ENCODE measurements at regions not wholly inside any gene's neighbourhood (a gene's known extent, or its start where the extent isn't known, plus 50 kb on each side); places are given as distances from the start of the nearest gene placed in this dataset.

DNA sequence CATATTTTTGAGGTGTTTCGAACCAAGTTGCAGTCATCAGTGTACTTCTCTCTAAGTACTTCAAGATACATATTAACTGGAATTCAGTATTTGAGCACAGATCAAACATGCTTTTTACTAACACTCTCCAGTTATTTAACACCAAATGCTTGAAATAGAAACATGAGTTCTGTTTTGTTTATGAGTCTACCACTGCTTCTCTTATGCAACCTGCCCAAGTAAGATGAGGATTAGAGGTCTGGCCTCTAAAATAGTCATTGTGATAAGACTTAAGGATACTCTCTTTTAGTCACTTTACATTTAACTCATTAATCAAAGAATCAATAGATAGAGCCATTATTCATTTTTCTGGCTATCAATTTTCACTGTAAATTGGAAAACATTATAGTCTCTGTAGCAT, 156.2 kb upstream of the THRB start:
- H3K36me3 Mint-ChIP-seq = no peaks in the 10 kb centered on the region
- H3K27ac Mint-ChIP-seq = no peak overlapping the region
- no peak for ATAC-seq
- no peak overlapping the region for H3K4me3 Mint-ChIP-seq
- H3K4me1 Mint-ChIP-seq = no peaks in the 10 kb centered on the region
- DNase-seq (ENCODE audit: low spot score in 2 of 2) = no peak
- peaks cover 4% of the 10 kb centered on the region for H3K9me3 Mint-ChIP-seq

DNA sequence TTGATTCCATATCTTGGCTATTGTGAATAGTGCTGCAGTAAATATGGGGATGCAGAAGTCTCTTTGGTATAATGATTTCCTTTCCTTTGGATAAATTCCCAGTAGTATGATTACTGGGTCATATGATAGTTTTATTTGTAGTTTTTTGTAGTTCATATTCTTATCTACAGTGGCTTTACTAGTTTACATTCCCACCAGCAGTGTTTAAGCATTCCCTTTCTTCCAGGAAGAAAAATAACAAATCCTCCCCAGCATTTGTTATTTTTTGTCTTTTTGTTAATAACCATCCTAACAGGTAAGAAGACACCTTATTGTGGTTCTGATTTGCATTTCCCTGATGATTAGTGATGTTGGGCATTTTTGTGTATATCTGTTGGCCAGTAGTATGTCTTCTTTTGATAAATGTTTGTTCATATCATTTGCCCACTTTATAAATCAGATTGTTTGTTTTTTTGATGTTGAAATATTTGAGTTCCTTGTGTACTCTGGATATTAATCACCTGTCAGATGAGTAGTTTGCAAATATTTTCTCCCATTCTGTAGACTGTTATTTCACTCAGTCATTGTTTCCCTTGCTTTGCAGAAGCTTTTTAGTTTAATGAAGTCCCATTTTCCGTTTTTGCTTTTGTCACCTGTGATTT, 163.3 kb upstream of the THRB start:
- H3K27ac Mint-ChIP-seq = no peak overlapping the region
- no peak for DNase-seq (ENCODE audit: low spot score in 2 of 2)
- H3K4me1 Mint-ChIP-seq = no peaks in the 10 kb centered on the region
- no peak overlapping the region for H3K4me3 Mint-ChIP-seq
- peaks cover 11% of the 10 kb centered on the region for H3K9me3 Mint-ChIP-seq
- ATAC-seq = no peak
- no peaks in the 10 kb centered on the region for H3K36me3 Mint-ChIP-seq

DNA sequence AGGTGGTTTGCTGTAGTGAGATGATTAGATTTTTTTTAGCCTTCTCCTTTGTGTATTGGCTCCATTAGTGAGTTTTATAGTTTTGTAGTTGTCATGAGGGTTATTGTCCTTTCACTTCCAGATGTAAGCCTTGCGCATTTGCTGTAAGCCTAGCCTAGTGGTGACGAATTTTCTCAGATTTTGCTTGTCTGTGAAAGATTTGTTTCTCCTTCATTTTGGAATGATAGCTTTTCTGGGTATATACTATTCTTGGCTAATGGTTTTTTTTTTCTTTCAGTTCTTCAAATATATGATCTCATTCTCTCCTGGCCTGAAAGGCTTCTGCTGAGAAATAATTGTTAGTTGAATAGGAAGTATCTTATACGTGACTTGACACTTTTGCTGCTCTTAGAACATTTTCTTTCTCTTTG, 166.5 kb upstream of the THRB start:
- no peaks in the 10 kb centered on the region for H3K4me1 Mint-ChIP-seq
- no peak overlapping the region for H3K4me3 Mint-ChIP-seq
- peaks cover 12% of the 10 kb centered on the region for H3K9me3 Mint-ChIP-seq
- H3K36me3 Mint-ChIP-seq = no peaks in the 10 kb centered on the region
- DNase-seq (ENCODE audit: low spot score in 2 of 2) (no peak), ATAC-seq (no peak)
- no peak overlapping the region for H3K27ac Mint-ChIP-seq

DNA sequence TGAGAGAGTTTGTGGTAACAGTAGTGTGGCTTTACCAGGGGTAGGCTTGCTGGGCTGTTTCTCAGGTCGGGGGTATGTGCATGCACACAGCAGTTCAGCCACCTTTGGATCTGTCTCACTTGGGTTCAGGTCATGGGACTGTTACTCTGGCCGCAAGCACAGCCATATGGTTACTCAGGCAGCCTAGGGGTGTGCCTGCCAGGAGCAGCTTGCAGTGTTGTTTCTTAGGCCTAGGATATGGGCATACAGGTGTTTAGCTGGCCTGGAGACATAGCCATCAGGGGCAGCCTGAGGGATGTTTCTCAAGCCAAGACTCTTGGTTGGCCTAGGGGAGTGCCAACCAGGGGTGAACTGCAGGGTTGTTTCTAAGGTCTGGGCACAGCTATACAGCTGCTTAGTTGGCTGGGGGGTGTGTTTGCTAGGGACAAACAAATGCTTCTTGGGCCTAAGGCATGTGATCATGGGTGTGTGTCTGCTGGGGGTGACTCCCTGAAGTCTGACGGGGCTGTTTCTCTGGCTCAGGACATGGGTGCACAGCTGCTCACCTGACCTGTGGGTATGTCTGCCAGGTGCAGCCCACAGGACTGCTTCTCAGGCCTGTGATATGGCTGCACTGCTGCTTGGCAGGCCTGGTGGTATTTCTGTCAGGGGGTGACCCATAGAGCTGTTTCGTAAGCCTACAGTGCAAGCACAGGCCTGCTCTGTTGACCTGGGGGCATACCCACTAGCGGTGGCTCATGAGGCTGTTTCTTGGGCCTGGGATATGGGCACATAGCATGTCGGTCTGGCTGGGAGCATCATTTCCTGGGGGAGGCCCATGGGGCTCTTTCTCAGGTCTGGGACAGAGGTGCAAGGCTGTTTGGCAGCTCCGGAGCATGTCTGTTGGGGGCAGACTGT, 168.0 kb upstream of the THRB start:
- H3K36me3 Mint-ChIP-seq = no peaks in the 10 kb centered on the region
- peaks cover 12% of the 10 kb centered on the region for H3K9me3 Mint-ChIP-seq

DNA sequence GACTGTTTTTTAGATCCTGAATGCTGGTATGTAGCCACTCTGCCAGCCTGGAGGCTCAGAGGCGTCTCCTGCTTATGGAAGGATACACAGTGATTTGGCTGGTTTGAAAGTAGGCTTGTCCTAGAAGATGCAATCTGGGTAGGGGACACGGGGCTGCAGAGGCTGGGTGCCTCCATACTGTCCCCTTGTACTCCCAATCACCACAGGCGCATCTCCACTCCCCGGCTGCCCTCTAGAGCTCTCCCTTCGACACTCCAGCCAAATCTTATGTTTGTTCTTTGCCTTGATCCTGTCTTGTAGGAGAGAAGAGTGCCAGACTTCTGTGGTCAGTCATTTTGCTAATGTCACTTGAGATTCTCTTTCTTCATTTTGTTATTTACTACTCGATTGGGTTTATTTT, 168.8 kb upstream of the THRB start:
- DNase-seq (ENCODE audit: low spot score in 2 of 2) (no peak), ATAC-seq (no peak)
- no peak overlapping the region for H3K27ac Mint-ChIP-seq
- no peaks in the 10 kb centered on the region for H3K4me1 Mint-ChIP-seq
- H3K4me3 Mint-ChIP-seq = no peak overlapping the region
- no peaks in the 10 kb centered on the region for H3K36me3 Mint-ChIP-seq
- H3K9me3 Mint-ChIP-seq = peaks cover 12% of the 10 kb centered on the region

More for the DNA sequence above, 168.0 kb upstream of the THRB start:
- Mint-ChIP-seq H3K4me3 (no peak overlapping the region), H3K27ac (no peak overlapping the region), H3K4me1 (no peaks in the 10 kb centered on the region)
- DNase-seq (ENCODE audit: low spot score in 2 of 2) (no peak), ATAC-seq (no peak)

DNA sequence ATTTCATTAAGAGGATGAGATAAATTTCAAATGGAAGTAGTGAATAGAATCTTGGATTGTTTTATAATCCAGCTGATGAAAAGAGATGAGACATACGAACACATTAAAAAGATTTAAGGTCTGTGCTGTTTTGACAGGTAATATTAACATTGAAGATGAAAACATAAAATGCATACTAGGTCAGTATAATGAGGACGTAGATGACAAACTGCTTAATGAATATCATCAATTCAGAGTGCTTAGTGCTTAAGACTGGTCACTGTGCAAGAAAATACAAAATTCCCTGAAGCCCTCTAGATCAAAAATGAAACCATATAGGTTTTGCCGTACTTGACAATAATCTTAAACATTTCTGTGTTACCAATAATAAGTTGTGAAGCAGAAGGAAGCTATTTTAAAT, 173.4 kb upstream of the THRB start:
- no peak overlapping the region for H3K4me3 Mint-ChIP-seq

DNA sequence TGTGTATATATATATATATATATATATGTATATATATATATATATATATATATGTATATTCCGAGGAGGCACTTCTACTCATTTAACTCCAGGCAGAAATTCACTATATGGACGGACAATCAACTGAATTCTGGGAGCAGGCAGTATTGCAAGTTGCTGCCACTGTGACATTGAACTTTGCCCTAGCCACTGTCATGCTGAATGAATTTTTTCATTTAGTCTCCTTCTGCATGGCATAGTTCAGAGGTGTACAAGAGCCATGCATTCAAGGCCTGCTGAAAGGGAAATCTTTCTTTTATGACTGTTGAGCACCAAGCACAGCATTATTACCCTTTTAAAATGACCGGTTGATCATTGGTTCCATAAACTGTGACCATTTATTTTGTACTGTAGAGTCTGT, 176.2 kb upstream of the THRB start:
- Mint-ChIP-seq H3K4me3 (no peak overlapping the region), H3K27ac (no peak overlapping the region)
- ATAC-seq = no peak

More for the DNA sequence above, 173.4 kb upstream of the THRB start:
- DNase-seq (ENCODE audit: low spot score in 2 of 2) (no peak), ATAC-seq (no peak)
- no peak overlapping the region for H3K27ac Mint-ChIP-seq
- H3K4me1 Mint-ChIP-seq = no peaks in the 10 kb centered on the region
- H3K9me3 Mint-ChIP-seq = peaks cover 7% of the 10 kb centered on the region
- no peaks in the 10 kb centered on the region for H3K36me3 Mint-ChIP-seq

DNA sequence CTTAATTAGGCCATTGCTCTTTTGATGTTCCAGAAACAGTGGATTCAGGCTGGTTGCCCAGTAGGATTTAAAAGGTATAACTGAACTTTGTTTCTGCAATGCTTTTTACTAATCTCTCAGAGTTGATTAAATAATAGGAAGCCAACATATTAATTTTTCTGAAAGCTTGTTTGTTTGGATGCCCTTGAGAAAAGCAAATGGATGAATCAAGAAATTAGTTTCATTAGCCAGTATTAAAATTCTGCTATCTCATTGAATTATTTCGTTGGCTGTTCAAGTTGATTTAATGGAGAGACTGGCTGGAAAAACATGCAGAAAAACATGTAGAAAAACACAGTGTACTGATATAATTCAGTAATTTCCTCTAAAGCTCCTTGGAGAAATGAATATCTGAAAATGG, 178.9 kb upstream of the THRB start:
- no peaks in the 10 kb centered on the region for H3K9me3 Mint-ChIP-seq
- no peak overlapping the region for H3K4me3 Mint-ChIP-seq
- no peak for ATAC-seq
- no peaks in the 10 kb centered on the region for H3K36me3 Mint-ChIP-seq
- peaks cover 3% of the 10 kb centered on the region for H3K4me1 Mint-ChIP-seq
- no peak for DNase-seq (ENCODE audit: low spot score in 2 of 2)
- no peak overlapping the region for H3K27ac Mint-ChIP-seq

More for the DNA sequence above, 176.2 kb upstream of the THRB start:
- Mint-ChIP-seq H3K9me3 (peaks cover 5% of the 10 kb centered on the region), H3K36me3 (no peaks in the 10 kb centered on the region), H3K4me1 (no peaks in the 10 kb centered on the region)
- no peak for DNase-seq (ENCODE audit: low spot score in 2 of 2)

DNA sequence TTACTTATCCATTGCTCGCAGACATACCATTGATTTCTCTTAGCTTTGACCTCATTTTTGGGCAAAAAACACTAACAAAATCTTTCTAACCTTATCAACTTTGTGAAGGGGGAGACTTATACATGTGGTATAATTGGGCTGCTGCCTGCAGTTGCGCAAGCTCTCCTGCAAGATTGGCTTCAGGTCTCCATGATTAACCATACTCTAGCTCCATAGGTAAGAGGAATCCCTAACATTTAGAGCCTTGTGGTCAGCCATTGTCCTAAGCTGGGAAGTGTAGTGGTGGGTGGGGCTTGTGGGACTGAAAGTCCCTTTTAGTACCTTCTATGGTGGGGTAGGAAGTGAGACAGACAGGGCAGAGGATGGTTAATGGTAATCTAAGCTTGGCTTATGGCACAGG, 179.6 kb upstream of the THRB start:
- no peak for ATAC-seq
- no peaks in the 10 kb centered on the region for H3K36me3 Mint-ChIP-seq
- no peaks in the 10 kb centered on the region for H3K9me3 Mint-ChIP-seq
- DNase-seq (ENCODE audit: low spot score in 2 of 2) = no peak
- H3K4me3 Mint-ChIP-seq = no peak overlapping the region
- no peak overlapping the region for H3K27ac Mint-ChIP-seq
- peaks cover 6% of the 10 kb centered on the region for H3K4me1 Mint-ChIP-seq

DNA sequence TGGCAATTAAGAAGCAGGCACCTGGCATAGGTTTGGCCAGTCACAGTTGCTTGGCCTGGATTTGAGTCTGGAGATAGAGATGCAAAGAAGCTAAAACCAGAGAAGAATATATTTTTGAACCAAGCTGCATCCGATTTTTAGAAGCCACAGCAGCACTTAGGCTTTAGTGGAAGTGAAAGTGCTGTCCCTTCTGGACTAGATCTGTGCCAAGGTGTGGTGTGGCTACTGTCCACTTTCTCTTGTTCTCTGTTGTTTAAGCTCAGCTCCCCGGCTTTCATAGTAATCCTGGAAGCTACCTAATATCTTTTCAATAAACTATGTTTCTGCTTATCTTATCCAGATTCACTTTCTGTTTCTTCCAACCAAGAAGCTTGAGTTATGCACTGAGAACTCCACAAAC, 183.4 kb upstream of the THRB start:
- ATAC-seq (no peak), DNase-seq (ENCODE audit: low spot score in 2 of 2) (no peak)
- H3K4me3 Mint-ChIP-seq = no peak overlapping the region
- no peak overlapping the region for H3K27ac Mint-ChIP-seq
- H3K4me1 Mint-ChIP-seq = peaks cover 13% of the 10 kb centered on the region
- no peaks in the 10 kb centered on the region for H3K36me3 Mint-ChIP-seq
- no peaks in the 10 kb centered on the region for H3K9me3 Mint-ChIP-seq

DNA sequence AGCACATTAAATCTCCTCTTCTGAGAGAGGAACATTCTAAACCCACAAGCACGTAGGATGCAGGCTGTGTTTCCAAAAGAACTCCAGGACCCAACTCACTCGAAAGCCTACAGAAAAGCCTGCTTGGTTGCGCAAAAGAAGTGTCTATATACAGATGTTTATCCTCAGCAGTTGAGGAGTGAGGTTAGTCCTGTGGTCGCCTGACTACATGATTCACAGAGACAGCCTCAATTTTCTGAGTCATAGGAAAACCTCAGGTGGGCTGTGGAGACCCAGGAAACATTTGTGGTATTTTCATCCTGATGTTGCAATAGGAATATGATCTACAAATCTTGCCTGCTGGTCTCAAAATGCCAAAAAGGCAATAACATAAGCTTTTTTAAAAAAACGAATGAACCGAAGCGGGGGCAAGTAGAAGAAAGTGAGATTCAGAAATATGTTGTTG, 183.8 kb upstream of the THRB start:
- no peak for DNase-seq (ENCODE audit: low spot score in 2 of 2)
- Mint-ChIP-seq H3K36me3 (no peaks in the 10 kb centered on the region), H3K4me3 (no peak overlapping the region)

DNA sequence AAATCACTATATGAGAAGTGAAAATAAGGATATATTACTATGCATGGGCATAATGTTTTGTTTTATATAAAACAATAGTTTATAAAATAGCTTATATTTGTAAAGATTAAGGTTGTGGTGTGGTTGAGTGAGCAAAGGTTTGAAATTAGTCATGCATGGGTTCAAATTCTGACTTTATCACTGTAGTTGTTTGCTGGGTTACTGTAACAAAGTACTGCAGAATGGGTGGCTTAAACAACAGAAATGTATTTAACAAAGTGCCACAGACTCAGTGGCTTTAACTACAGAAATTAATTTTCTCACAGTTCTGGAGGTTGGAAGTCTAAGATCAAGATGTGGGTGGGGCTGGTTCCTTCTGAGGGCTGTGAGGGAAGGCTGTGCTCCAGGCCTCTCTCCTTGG, 184.8 kb upstream of the THRB start:
- DNase-seq (ENCODE audit: low spot score in 2 of 2) (no peak), ATAC-seq (peak; percentile 19)
- Mint-ChIP-seq H3K9me3 (no peaks in the 10 kb centered on the region), H3K4me1 (peaks cover 13% of the 10 kb centered on the region), H3K27ac (no peak overlapping the region), H3K4me3 (no peak overlapping the region), H3K36me3 (no peaks in the 10 kb centered on the region)

More for the DNA sequence above, 183.8 kb upstream of the THRB start:
- H3K27ac Mint-ChIP-seq = no peak overlapping the region
- peaks cover 13% of the 10 kb centered on the region for H3K4me1 Mint-ChIP-seq
- H3K9me3 Mint-ChIP-seq = no peaks in the 10 kb centered on the region
- ATAC-seq = peak; percentile 82

DNA sequence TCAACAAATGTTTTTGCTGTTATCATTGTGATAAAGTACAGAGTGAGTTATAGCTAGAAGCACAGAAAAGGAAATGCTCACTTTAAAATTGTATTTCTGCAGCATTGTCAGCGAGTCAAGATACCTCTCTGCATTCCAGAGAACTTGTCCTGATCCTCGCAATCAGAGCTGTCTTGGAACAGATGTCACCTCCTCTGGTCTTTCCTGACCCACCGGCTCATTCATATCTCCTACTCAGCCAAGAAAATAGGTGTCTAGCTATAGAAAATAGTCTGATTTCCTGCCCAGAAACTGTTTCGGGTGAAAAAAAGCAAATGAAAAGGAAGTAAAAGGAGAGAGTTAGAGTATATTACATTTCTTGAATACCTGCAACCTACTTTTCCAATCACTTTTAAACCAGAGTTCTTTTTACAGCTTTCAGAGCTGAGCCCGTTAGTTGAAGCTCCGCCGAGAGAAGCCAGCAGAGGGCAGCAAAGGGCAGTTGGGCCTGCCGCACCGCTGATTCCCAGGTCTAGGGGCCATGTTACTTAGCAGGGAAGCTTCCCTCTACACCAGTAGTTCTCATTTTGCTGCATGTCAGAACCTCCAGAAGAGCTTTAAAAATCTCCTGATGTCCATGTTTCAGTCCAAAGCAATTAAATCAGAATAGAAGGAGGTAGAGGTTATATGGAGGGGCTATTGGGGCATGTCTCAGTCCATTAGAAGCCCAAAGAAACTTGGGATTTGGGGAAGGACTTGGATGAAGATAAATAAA, 185.7 kb upstream of the THRB start:
- Mint-ChIP-seq H3K36me3 (no peaks in the 10 kb centered on the region), H3K4me1 (peaks cover 13% of the 10 kb centered on the region), H3K27ac (no peak overlapping the region), H3K4me3 (no peak overlapping the region), H3K9me3 (no peaks in the 10 kb centered on the region)
- peak; percentile 14 to 64 for DNase-seq (ENCODE audit: low spot score in 2 of 2)
- ATAC-seq = no peak

DNA sequence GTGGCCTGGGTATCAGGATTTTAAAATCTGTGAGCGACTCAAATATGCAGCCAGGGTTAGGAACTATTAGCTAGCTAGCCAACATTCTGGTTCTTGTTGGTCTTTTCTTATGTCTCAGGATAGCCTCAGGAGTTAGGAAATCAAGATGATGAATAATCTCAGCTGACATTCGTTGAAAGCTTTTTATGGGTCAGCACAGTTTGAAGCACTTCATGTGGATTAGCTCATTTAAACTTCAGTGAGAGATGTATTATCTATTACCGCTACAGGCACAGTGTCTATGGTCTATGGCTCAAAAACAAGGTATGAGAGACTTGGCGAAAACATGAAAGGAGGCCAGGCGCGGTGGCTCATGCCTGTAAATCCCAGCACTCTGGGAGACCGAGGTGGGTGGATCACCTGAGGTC, 187.5 kb upstream of the THRB start:
- ATAC-seq = no peak
- Mint-ChIP-seq H3K9me3 (no peaks in the 10 kb centered on the region), H3K4me1 (peaks cover 18% of the 10 kb centered on the region), H3K36me3 (no peaks in the 10 kb centered on the region), H3K4me3 (no peak overlapping the region), H3K27ac (no peak overlapping the region)
- DNase-seq (ENCODE audit: low spot score in 2 of 2) = no peak

DNA sequence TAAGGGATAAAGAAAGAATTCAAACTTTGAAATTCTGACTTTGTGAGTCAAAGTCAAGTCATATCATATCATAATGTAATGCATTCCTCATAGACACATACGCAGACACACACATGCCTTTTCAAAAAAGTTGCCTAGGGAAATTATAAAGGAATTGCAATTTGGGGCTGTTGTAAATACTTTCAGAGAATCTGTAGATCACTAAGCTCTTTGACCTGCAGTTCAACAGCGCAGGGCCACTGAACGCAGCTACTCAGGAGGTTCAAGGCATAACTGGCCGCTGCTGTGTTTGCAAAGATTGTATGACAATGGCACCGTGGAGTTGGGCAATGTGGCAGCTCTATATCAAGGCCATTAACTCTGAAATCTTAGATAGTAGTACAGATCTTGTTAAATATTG, 188.4 kb upstream of the THRB start:
- no peak overlapping the region for H3K4me3 Mint-ChIP-seq
- ATAC-seq = no peak
- H3K36me3 Mint-ChIP-seq = no peaks in the 10 kb centered on the region
- no peak overlapping the region for H3K27ac Mint-ChIP-seq
- DNase-seq (ENCODE audit: low spot score in 2 of 2) = no peak
- H3K4me1 Mint-ChIP-seq = peaks cover 18% of the 10 kb centered on the region
- H3K9me3 Mint-ChIP-seq = no peaks in the 10 kb centered on the region

Measured in stimulated activated effector memory CD8-positive, alpha-beta T cell treated with anti-CD3 and anti-CD28 coated beads, Interleukin-12 subunit alpha, Interleukin-12 subunit beta, amount 100 ng/mL, for 72 hours (primary cell).